ENCODE measurements at regions not wholly inside any gene's neighbourhood (a gene's known extent, or its start where the extent isn't known, plus 50 kb on each side); places are given as distances from the start of the nearest gene placed in this dataset.

- Histone ChIP-seq H3K27ac (ENCODE audit: low read length) (no peak overlapping the region), H3K4me3 (ENCODE audit: low read length) (no peak overlapping the region), H3K4me1 (ENCODE audit: control insufficient read depth, insufficient read depth, low read length) (no peaks in the 10 kb centered on the region), H3K27me3 (ENCODE audit: control insufficient read depth, insufficient read depth) (no peaks in the 10 kb centered on the region), H3K9me3 (ENCODE audit: control insufficient read depth, low read length) (peaks cover 7% of the 10 kb centered on the region)
- 81% methylated on average over 2 of the region's 2 CpGs for WGBS
- DNase-seq (no peak), ATAC-seq (no peak)
- intact Hi-C loops (cut with DNase I): no loop called here
Observed at GRCh38 chr5:2680979-2681378, 70.5 kb downstream of the IRX2 start.

DNA sequence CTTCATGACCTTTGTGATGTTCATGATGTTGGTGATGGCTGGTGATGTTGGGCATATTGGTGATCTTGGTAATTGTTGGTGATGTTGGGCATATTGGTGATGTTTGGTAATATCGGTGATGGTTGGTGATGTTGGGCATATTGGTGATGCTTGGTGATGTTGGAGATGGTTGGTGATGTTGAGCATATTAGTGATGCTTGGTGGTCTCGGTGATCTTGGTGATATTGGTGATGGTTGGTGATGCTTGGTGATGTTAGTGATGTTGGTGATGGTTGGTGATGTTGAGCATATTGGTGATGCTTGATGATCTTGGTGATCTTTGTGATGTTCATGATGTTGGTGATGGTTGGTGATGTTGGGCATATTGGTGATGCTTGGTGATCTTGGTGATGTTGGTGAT, 73.8 kb downstream of the IRX2 start:
- intact Hi-C loops (cut with DNase I): no loop called here
- WGBS: 83% methylated on average over 2 of the region's 2 CpGs
- DNase-seq (no peak), ATAC-seq (no peak)
- H3K9me3 ChIP-seq (ENCODE audit: control insufficient read depth, low read length): peaks cover 8% of the 10 kb centered on the region
- no peaks in the 10 kb centered on the region for H3K4me1 ChIP-seq (ENCODE audit: control insufficient read depth, insufficient read depth, low read length)
- no peak overlapping the region for H3K4me3 ChIP-seq (ENCODE audit: low read length)
- H3K27ac ChIP-seq (ENCODE audit: low read length): no peak overlapping the region
- no peaks in the 10 kb centered on the region for H3K27me3 ChIP-seq (ENCODE audit: control insufficient read depth, insufficient read depth)

- ATAC-seq: no peak
Observed at GRCh38 chr5:2675548-2675947, 75.9 kb downstream of the IRX2 start.

GRCh38 chr5:2674456-2674855, 77.0 kb downstream of the IRX2 start:
- intact Hi-C loops (cut with DNase I): no loop called here
- Histone ChIP-seq H3K27me3 (ENCODE audit: control insufficient read depth, insufficient read depth) (no peaks in the 10 kb centered on the region), H3K4me1 (ENCODE audit: control insufficient read depth, insufficient read depth, low read length) (no peaks in the 10 kb centered on the region), H3K4me3 (ENCODE audit: low read length) (no peak overlapping the region), H3K27ac (ENCODE audit: low read length) (no peak overlapping the region), H3K9me3 (ENCODE audit: control insufficient read depth, low read length) (peaks cover 8% of the 10 kb centered on the region)
- DNase-seq (no peak), ATAC-seq (no peak)
- 72% methylated on average over 3 of the region's 3 CpGs for WGBS

More at GRCh38 chr5:2675548-2675947, 75.9 kb downstream of the IRX2 start:
- Histone ChIP-seq H3K4me1 (ENCODE audit: control insufficient read depth, insufficient read depth, low read length) (no peaks in the 10 kb centered on the region), H3K4me3 (ENCODE audit: low read length) (no peak overlapping the region), H3K27ac (ENCODE audit: low read length) (no peak overlapping the region), H3K9me3 (ENCODE audit: control insufficient read depth, low read length) (peaks cover 8% of the 10 kb centered on the region), H3K27me3 (ENCODE audit: control insufficient read depth, insufficient read depth) (no peaks in the 10 kb centered on the region)
- no peak for DNase-seq
- intact Hi-C loops (cut with DNase I): no loop called here
- WGBS: 83% methylated on average over 7 of the region's 7 CpGs

- peaks cover 1% of the 10 kb centered on the region for H3K9me3 ChIP-seq (ENCODE audit: control insufficient read depth, low read length)
- ATAC-seq (no peak), DNase-seq (no peak)
- H3K27me3 ChIP-seq (ENCODE audit: control insufficient read depth, insufficient read depth): no peaks in the 10 kb centered on the region
- 71% methylated on average over 14 of the region's 14 CpGs for WGBS
- no peak overlapping the region for H3K27ac ChIP-seq (ENCODE audit: low read length)
- H3K4me3 ChIP-seq (ENCODE audit: low read length): no peak overlapping the region
- no peaks in the 10 kb centered on the region for H3K4me1 ChIP-seq (ENCODE audit: control insufficient read depth, insufficient read depth, low read length)
- intact Hi-C loops (cut with DNase I): no loop called here
Observed at GRCh38 chr5:2670940-2671339, 80.5 kb downstream of the IRX2 start.

GRCh38 chr5:2669913-2670312, 81.6 kb downstream of the IRX2 start:
- ATAC-seq (no peak), DNase-seq (no peak)
- intact Hi-C loops (cut with DNase I): no loop called here
- Histone ChIP-seq H3K4me3 (ENCODE audit: low read length) (no peak overlapping the region), H3K27ac (ENCODE audit: low read length) (no peak overlapping the region), H3K9me3 (ENCODE audit: control insufficient read depth, low read length) (no peaks in the 10 kb centered on the region), H3K27me3 (ENCODE audit: control insufficient read depth, insufficient read depth) (no peaks in the 10 kb centered on the region), H3K4me1 (ENCODE audit: control insufficient read depth, insufficient read depth, low read length) (no peaks in the 10 kb centered on the region)
- WGBS: 81% methylated on average over 16 of the region's 16 CpGs

DNA sequence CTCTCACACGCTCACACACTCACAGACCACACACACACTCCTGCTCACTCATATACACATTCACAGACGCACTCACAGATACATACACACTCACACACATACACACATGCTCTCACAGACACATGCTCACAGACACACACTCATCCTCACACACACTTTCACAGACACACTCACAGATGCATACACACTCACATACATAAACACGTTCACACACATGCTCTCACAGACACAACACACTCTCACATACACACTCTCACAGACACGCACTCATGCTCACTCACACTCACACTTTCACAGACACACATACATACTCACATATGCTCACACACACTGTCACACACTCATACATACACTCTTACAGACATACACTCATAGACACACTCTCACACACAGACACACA, 82.2 kb downstream of the IRX2 start:
- Histone ChIP-seq H3K9me3 (ENCODE audit: control insufficient read depth, low read length) (no peaks in the 10 kb centered on the region), H3K4me3 (ENCODE audit: low read length) (no peak overlapping the region), H3K27me3 (ENCODE audit: control insufficient read depth, insufficient read depth) (no peaks in the 10 kb centered on the region), H3K4me1 (ENCODE audit: control insufficient read depth, insufficient read depth, low read length) (no peaks in the 10 kb centered on the region), H3K27ac (ENCODE audit: low read length) (no peak overlapping the region)
- intact Hi-C loops (cut with DNase I): no loop called here
- no peak for DNase-seq
- no peak for ATAC-seq
- WGBS: 84% methylated on average over 4 of the region's 4 CpGs

- intact Hi-C loops (cut with DNase I): no loop called here
- Histone ChIP-seq H3K4me3 (ENCODE audit: low read length) (no peak overlapping the region), H3K27me3 (ENCODE audit: control insufficient read depth, insufficient read depth) (no peaks in the 10 kb centered on the region), H3K9me3 (ENCODE audit: control insufficient read depth, low read length) (no peaks in the 10 kb centered on the region), H3K27ac (ENCODE audit: low read length) (no peak overlapping the region), H3K4me1 (ENCODE audit: control insufficient read depth, insufficient read depth, low read length) (no peaks in the 10 kb centered on the region)
- DNase-seq: no peak
- no peak for ATAC-seq
- WGBS: 18% methylated on average over 11 of the region's 11 CpGs
Observed at GRCh38 chr5:2666081-2666480, 85.4 kb downstream of the IRX2 start.

DNA sequence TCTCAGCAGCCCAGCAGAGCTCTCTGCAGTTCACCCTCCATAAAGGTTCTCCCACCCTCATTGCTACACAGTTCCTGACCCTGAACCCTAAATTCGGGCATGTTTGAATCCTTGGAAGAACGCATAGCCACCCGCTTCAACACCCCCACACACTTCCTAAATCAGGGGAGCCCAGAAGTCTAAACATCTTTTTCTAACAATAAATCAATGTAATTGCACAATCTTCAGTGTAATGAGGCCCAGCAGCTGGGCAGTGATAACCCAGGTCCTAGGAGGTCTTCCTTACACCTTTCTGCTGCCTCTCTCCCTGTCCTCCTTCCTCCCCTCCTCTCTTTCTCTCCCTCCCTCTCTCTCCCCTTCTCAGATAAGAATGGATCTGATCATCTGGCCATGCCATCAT, 88.0 kb downstream of the IRX2 start:
- intact Hi-C loops (cut with DNase I): no loop called here
- Histone ChIP-seq H3K27me3 (ENCODE audit: control insufficient read depth, insufficient read depth) (no peaks in the 10 kb centered on the region), H3K9me3 (ENCODE audit: control insufficient read depth, low read length) (no peaks in the 10 kb centered on the region), H3K27ac (ENCODE audit: low read length) (no peak overlapping the region), H3K4me3 (ENCODE audit: low read length) (no peak overlapping the region), H3K4me1 (ENCODE audit: control insufficient read depth, insufficient read depth, low read length) (no peaks in the 10 kb centered on the region)
- ATAC-seq: no peak
- DNase-seq: no peak
- 63% methylated on average over 3 of the region's 3 CpGs for WGBS

DNA sequence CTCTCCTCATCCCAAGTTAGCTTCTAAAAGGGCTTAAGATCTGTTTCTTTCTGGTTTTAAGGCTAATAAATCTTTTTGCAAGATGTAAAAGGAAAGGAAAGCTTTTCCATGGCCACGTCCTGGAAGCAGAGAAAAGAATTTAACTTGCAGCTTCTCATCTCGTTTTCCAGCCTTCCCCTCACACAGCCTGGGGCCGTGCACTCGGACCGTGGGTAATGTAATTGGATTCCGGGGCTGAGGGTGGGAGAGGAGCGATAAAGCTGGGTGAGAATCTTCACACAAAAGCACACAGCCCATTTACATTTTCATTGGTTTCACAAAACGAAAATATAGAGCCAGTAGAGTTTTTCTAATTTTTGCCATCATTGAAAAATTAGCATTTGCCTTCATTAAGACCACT, 91.2 kb downstream of the IRX2 start:
- Histone ChIP-seq H3K27me3 (ENCODE audit: control insufficient read depth, insufficient read depth) (no peaks in the 10 kb centered on the region), H3K9me3 (ENCODE audit: control insufficient read depth, low read length) (no peaks in the 10 kb centered on the region), H3K4me1 (ENCODE audit: control insufficient read depth, insufficient read depth, low read length) (peaks cover 3% of the 10 kb centered on the region), H3K4me3 (ENCODE audit: low read length) (no peak overlapping the region), H3K27ac (ENCODE audit: low read length) (no peak overlapping the region)
- ATAC-seq (no peak), DNase-seq (no peak)
- WGBS: 17% methylated on average over 8 of the region's 8 CpGs
- intact Hi-C loops (cut with DNase I): no loop called here

- H3K27ac ChIP-seq (ENCODE audit: low read length): no peak overlapping the region
- H3K9me3 ChIP-seq (ENCODE audit: control insufficient read depth, low read length): no peaks in the 10 kb centered on the region
- 79% methylated on average over 18 of the region's 18 CpGs for WGBS
- intact Hi-C loops (cut with DNase I): no loop called here
- no peak overlapping the region for H3K4me3 ChIP-seq (ENCODE audit: low read length)
- peaks cover 3% of the 10 kb centered on the region for H3K4me1 ChIP-seq (ENCODE audit: control insufficient read depth, insufficient read depth, low read length)
- H3K27me3 ChIP-seq (ENCODE audit: control insufficient read depth, insufficient read depth): no peaks in the 10 kb centered on the region
- DNase-seq: no peak
- ATAC-seq: no peak
Observed at GRCh38 chr5:2658881-2659470, 92.5 kb downstream of the IRX2 start.

- DNase-seq: no peak
- Histone ChIP-seq H3K4me3 (ENCODE audit: low read length) (no peak overlapping the region), H3K27me3 (ENCODE audit: control insufficient read depth, insufficient read depth) (no peaks in the 10 kb centered on the region), H3K27ac (ENCODE audit: low read length) (no peak overlapping the region), H3K4me1 (ENCODE audit: control insufficient read depth, insufficient read depth, low read length) (peaks cover 3% of the 10 kb centered on the region), H3K9me3 (ENCODE audit: control insufficient read depth, low read length) (no peaks in the 10 kb centered on the region)
- intact Hi-C loops (cut with DNase I): no loop called here
- no peak for ATAC-seq
- WGBS: 80% methylated on average over 11 of the region's 11 CpGs
Observed at GRCh38 chr5:2658447-2658846, 93.0 kb downstream of the IRX2 start.

All from right cardiac atrium (tissue), 5 donors.